PC-3 (cell line): ENCODE measurements at regions not wholly inside any gene's neighbourhood (a gene's known extent, or its start where the extent isn't known, plus 50 kb on each side); places are given as distances from the start of the nearest gene placed in this dataset.

ENCODE experiments used
- EZH2 ChIP-seq: fragments of 300-600 bp; sonication (generic); IDR thresholded peaks from one replicate; pipeline ENCODE4 v1.6.1; 2017; ENCODE audit warnings: antibody characterized with exemption, mild to moderate bottlenecking, low read length; ENCODE audit not compliant: unreplicated experiment
- EZH2phosphoT487 ChIP-seq: fragments of 300-600 bp; sonication (generic); IDR thresholded peaks from 2 replicates; pipeline ENCODE4 v1.6.1; 2018; ENCODE audit warnings: mild to moderate bottlenecking, antibody characterized with exemption, low read length, borderline replicate concordance
- TF ChIP-seq, protein P1 (sequence below): fragments of 300-600 bp; sonication (generic); conservative IDR thresholded peaks from 2 replicates; pipeline ENCODE4 v1.5.1; 2017; ENCODE audit warnings: antibody characterized with exemption, low read depth, mild to moderate bottlenecking, low read length

GRCh38 chr5:121378559-121379359 lies 472.9 kb upstream of the FTMT start:
- no peak for TF ChIP-seq EZH2phosphoT487
- TF ChIP-seq, protein P1, sequence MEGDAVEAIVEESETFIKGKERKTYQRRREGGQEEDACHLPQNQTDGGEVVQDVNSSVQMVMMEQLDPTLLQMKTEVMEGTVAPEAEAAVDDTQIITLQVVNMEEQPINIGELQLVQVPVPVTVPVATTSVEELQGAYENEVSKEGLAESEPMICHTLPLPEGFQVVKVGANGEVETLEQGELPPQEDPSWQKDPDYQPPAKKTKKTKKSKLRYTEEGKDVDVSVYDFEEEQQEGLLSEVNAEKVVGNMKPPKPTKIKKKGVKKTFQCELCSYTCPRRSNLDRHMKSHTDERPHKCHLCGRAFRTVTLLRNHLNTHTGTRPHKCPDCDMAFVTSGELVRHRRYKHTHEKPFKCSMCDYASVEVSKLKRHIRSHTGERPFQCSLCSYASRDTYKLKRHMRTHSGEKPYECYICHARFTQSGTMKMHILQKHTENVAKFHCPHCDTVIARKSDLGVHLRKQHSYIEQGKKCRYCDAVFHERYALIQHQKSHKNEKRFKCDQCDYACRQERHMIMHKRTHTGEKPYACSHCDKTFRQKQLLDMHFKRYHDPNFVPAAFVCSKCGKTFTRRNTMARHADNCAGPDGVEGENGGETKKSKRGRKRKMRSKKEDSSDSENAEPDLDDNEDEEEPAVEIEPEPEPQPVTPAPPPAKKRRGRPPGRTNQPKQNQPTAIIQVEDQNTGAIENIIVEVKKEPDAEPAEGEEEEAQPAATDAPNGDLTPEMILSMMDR: no peak
- TF ChIP-seq EZH2: no peak
